Stimulated activated CD4-positive, alpha-beta T cell treated with anti-CD3 and anti-CD28 coated beads, Interleukin-1b, Interleukin-23, amount 100 ng/mL, for 4 hours (primary cell): ENCODE measurements at regions not wholly inside any gene's neighbourhood (a gene's known extent, or its start where the extent isn't known, plus 50 kb on each side); places are given as distances from the start of the nearest gene placed in this dataset.

ENCODE experiments used
- DNase-seq, 2 donors: peaks; one replicate each; pipeline ENCODE4 v3.0.0-alpha.2; 2020; ENCODE audit warnings: low read depth in 2 of 2

GRCh38 chr16:86041215-86041614 is 142.3 kb downstream of the IRF8 start:
- DNase-seq: no peak

- DNase-seq: no peak
Measured at GRCh38 chr16:86041807-86042206, 142.8 kb downstream of the IRF8 start.

GRCh38 chr16:86042393-86042792 is 143.4 kb downstream of the IRF8 start:
- no peak for DNase-seq

- no peak for DNase-seq
Measured at GRCh38 chr16:86042996-86043725, 144.2 kb downstream of the IRF8 start.

GRCh38 chr16:86044241-86044671 is 145.3 kb downstream of the IRF8 start:
- peak; percentile 6 to 47 for DNase-seq

- peak in 1 of 2 donors; percentile 18 for DNase-seq
Measured at GRCh38 chr16:86044881-86045590, 146.1 kb downstream of the IRF8 start.

GRCh38 chr16:86045591-86045971 is 146.6 kb downstream of the IRF8 start:
- no peak for DNase-seq

- DNase-seq: no peak
Measured at GRCh38 chr16:86046026-86046425, 147.1 kb downstream of the IRF8 start.

GRCh38 chr16:86046667-86047270 is 147.8 kb downstream of the IRF8 start:
- no peak for DNase-seq

- DNase-seq: no peak
Measured at GRCh38 chr16:86048221-86048620, 149.3 kb downstream of the IRF8 start.

- DNase-seq: no peak
Measured at GRCh38 chr16:86048882-86049585, 150.1 kb downstream of the IRF8 start.

GRCh38 chr16:86049641-86050040 is 150.7 kb downstream of the IRF8 start:
- no peak for DNase-seq

GRCh38 chr16:86050111-86050510 is 151.1 kb downstream of the IRF8 start:
- no peak for DNase-seq

- DNase-seq: no peak
Measured at GRCh38 chr16:86050591-86051367, 151.8 kb downstream of the IRF8 start.

GRCh38 chr16:86051368-86052114 is 152.6 kb downstream of the IRF8 start:
- no peak for DNase-seq

- no peak for DNase-seq
Measured at GRCh38 chr16:86052115-86052670, 153.2 kb downstream of the IRF8 start.

- no peak for DNase-seq
Measured at GRCh38 chr16:86052926-86053325, 154.0 kb downstream of the IRF8 start.

GRCh38 chr16:86059253-86060171 is 160.6 kb downstream of the IRF8 start:
- no peak for DNase-seq
